OCI-LY3 (cell line): ENCODE measurements at regions not wholly inside any gene's neighbourhood (a gene's known extent, or its start where the extent isn't known, plus 50 kb on each side); places are given as distances from the start of the nearest gene placed in this dataset.

Experiments
- H2AFZ ChIP-seq: fragments of 200-600, 300-600 bp; shearing (Covaris generic); 2 replicates; pipeline ENCODE4 v1.6.0; 2014; ENCODE audit warnings: antibody characterized with exemption, low read depth, low read length
- H3K27ac ChIP-seq: fragments of 200-600, 300-600 bp; sonication (generic); 2 replicates; pipeline ENCODE4 v1.5.1; 2014; ENCODE audit warnings: mild to moderate bottlenecking, low read length, moderate library complexity, mixed read lengths
- H3K27me3 ChIP-seq: fragments of 200-600, 300-600 bp; sonication (generic); 2 replicates; pipeline ENCODE4 v1.6.1; 2014; ENCODE audit warnings: low read depth, low read length, mixed read lengths
- H3K36me3 ChIP-seq: fragments of 200-600, 300-600 bp; sonication (generic); replicated peaks from 2 replicates; pipeline ENCODE3; 2014; ENCODE audit warnings: low read depth, low read length, mixed read lengths
- H3K4me1 ChIP-seq: fragments of 300-600, 200-600 bp; sonication (generic); 2 replicates; pipeline ENCODE4 v1.6.1; 2014; ENCODE audit warnings: low read length, mixed read lengths
- H3K4me2 ChIP-seq: fragments of 200-600, 300-600 bp; sonication (generic); 2 replicates; pipeline ENCODE4 v1.6.1; 2014; ENCODE audit warnings: low read length, mixed read lengths
- H3K4me3 ChIP-seq: fragments of 300-600, 200-600 bp; sonication (generic); 2 replicates; pipeline ENCODE4 v1.5.1; 2014; ENCODE audit warnings: antibody characterized with exemption, mild to moderate bottlenecking, low read length, moderate library complexity
- H3K79me2 ChIP-seq: fragments of 300-600, 200-600 bp; shearing (Covaris generic); 2 replicates; pipeline ENCODE4 v1.6.1; 2014; ENCODE audit warnings: mild to moderate bottlenecking, low read length, mixed read lengths
- H3K9ac ChIP-seq: fragments of 300-600, 200-600 bp; shearing (Covaris generic); 2 replicates; pipeline ENCODE4 v1.6.0; 2014; ENCODE audit warnings: mild to moderate bottlenecking, low read length, moderate library complexity
- H3K9me3 ChIP-seq: fragments of 200-600, 300-600 bp; shearing (Covaris generic); 2 replicates; pipeline ENCODE4 v1.6.1; 2014; ENCODE audit warnings: low read length, mixed read lengths; ENCODE audit not compliant: insufficient read depth
- H4K20me1 ChIP-seq: fragments of 200-600, 300-600 bp; sonication (generic); 2 replicates; pipeline ENCODE4 v1.6.1; 2016; ENCODE audit warnings: low read length, mixed read lengths; ENCODE audit not compliant: insufficient read depth
- EZH2phosphoT487 ChIP-seq: fragments of 200-600 bp; shearing (Covaris generic); IDR thresholded peaks from 2 replicates; pipeline ENCODE4 v1.6.1; 2018; ENCODE audit warnings: antibody characterized with exemption, mixed run types, low read depth
- TF ChIP-seq, protein P1 (sequence below): fragments of 200-600, 300-600 bp; sonication (generic); IDR thresholded peaks from 2 replicates; pipeline ENCODE4 v1.5.1; 2014; ENCODE audit warnings: antibody characterized with exemption, low read length, low read depth

DNA sequence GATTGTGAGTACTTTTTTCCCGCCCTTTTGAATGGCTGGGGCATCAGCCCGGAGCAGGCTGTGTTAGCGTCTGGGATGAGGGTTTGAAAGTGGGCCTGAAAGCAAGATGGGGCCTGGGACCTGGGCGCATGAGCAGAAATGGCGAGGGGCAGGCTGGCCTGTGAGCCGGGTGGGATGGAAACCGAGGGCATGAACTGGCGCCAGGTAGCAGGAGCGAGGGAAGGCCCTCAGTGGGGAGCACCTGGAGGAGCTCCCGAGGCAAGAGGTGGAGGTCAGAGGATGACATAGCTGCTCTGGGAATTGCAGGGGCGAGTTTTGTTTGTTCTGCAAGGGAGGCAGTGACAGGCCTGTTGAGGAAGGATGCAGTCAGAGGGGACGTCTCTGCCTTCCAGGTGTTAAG lies 68.6 kb downstream of the RGS12 start:
- TF ChIP-seq, protein P1, sequence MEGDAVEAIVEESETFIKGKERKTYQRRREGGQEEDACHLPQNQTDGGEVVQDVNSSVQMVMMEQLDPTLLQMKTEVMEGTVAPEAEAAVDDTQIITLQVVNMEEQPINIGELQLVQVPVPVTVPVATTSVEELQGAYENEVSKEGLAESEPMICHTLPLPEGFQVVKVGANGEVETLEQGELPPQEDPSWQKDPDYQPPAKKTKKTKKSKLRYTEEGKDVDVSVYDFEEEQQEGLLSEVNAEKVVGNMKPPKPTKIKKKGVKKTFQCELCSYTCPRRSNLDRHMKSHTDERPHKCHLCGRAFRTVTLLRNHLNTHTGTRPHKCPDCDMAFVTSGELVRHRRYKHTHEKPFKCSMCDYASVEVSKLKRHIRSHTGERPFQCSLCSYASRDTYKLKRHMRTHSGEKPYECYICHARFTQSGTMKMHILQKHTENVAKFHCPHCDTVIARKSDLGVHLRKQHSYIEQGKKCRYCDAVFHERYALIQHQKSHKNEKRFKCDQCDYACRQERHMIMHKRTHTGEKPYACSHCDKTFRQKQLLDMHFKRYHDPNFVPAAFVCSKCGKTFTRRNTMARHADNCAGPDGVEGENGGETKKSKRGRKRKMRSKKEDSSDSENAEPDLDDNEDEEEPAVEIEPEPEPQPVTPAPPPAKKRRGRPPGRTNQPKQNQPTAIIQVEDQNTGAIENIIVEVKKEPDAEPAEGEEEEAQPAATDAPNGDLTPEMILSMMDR, result no peak
- no peak for TF ChIP-seq EZH2phosphoT487
- Histone ChIP-seq H3K79me2 (no peaks in the 10 kb centered on the region), H4K20me1 (no peaks in the 10 kb centered on the region), H3K36me3 (peaks cover 3% of the 10 kb centered on the region), H3K9ac (no peak overlapping the region), H3K27ac (no peak overlapping the region), H3K4me2 (no peak overlapping the region), H3K4me1 (peaks cover 5% of the 10 kb centered on the region; the same call in 1 of the 2 replicates), H3K9me3 (no peaks in the 10 kb centered on the region), H3K4me3 (no peak overlapping the region), H2AFZ (no peak overlapping the region), H3K27me3 (no peaks in the 10 kb centered on the region)

DNA sequence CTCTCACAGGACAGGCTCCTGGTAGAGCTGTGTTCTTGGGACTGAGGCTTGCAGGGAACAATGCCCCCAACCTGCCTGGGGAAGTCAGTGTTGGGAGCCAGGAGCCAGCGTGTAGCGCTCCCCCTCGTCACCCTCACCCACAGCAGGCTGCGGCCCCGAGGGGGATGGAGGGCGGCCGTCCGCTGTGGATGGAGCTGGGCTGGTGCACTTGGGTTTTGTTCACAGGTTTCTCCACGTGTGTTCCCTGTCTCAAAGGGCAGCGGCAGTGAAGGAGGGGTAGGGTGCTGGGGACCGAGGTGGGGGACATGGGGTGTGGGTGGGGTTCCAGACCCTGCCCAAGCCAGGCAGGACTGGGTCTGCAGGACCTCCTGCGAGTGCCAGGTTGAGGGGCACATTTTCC lies 69.1 kb downstream of the RGS12 start:
- Histone ChIP-seq H3K9me3 (no peaks in the 10 kb centered on the region), H3K36me3 (peaks cover 1% of the 10 kb centered on the region), H3K4me3 (no peak overlapping the region), H3K27ac (no peak overlapping the region), H3K27me3 (no peaks in the 10 kb centered on the region), H3K4me1 (peaks cover 5% of the 10 kb centered on the region; the same call in 1 of the 2 replicates), H2AFZ (no peak overlapping the region), H3K79me2 (no peaks in the 10 kb centered on the region), H4K20me1 (no peaks in the 10 kb centered on the region), H3K9ac (no peak overlapping the region), H3K4me2 (no peak overlapping the region)
- TF ChIP-seq, protein P1, result no peak
- no peak for TF ChIP-seq EZH2phosphoT487

- Histone ChIP-seq H4K20me1 (no peaks in the 10 kb centered on the region), H3K9ac (no peak overlapping the region), H3K79me2 (no peaks in the 10 kb centered on the region), H3K27me3 (no peaks in the 10 kb centered on the region), H3K4me3 (no peak overlapping the region), H3K4me2 (no peak overlapping the region), H3K36me3 (no peaks in the 10 kb centered on the region), H3K27ac (no peak overlapping the region), H3K9me3 (no peaks in the 10 kb centered on the region), H3K4me1 (peaks cover 5% of the 10 kb centered on the region; the same call in 1 of the 2 replicates), H2AFZ (no peak overlapping the region)
- TF ChIP-seq, protein P1, result no peak
- no peak for TF ChIP-seq EZH2phosphoT487
Observed at GRCh38 chr4:3362431-3363287, 69.8 kb downstream of the RGS12 start.

- H3K27ac ChIP-seq, result no peak overlapping the region
- H2AFZ ChIP-seq, result no peak overlapping the region
- no peak overlapping the region for H3K9ac ChIP-seq
- no peaks in the 10 kb centered on the region for H3K36me3 ChIP-seq
- H3K4me2 ChIP-seq, result no peak overlapping the region
- H3K4me3 ChIP-seq, result no peak overlapping the region
- peaks cover 1% of the 10 kb centered on the region; the same call in 1 of the 2 replicates for H3K4me1 ChIP-seq
- no peaks in the 10 kb centered on the region for H3K79me2 ChIP-seq
- TF ChIP-seq, protein P1, result no peak
- no peak for TF ChIP-seq EZH2phosphoT487
- H4K20me1 ChIP-seq, result no peaks in the 10 kb centered on the region
- H3K9me3 ChIP-seq, result no peaks in the 10 kb centered on the region
- H3K27me3 ChIP-seq, result no peaks in the 10 kb centered on the region
Observed at GRCh38 chr4:3363411-3364141, 70.8 kb downstream of the RGS12 start.
